Peyer's patch (tissue), 4 donors: ENCODE measurements at regions not wholly inside any gene's neighbourhood (a gene's known extent, or its start where the extent isn't known, plus 50 kb on each side); places are given as distances from the start of the nearest gene placed in this dataset.

ENCODE experiments used
- DNase-seq, 3 donors: peaks; one replicate each; pipeline ENCODE4 v3.0.0-alpha.2; 2017 to 2019
- H3K27ac ChIP-seq, 4 donors: fragments of 200-600 bp; sonication (generic); one replicate each; pipeline ENCODE4 v1.5.1; 2016 to 2019
- H3K27me3 ChIP-seq, 2 donors: fragments of 200-600 bp; sonication (generic); one replicate each; pipeline ENCODE4 v1.5.1; 2019
- H3K36me3 ChIP-seq, 3 donors: fragments of 200-600 bp; sonication (generic); one replicate each; pipeline ENCODE4 v1.5.1; 2016 to 2019
- H3K4me1 ChIP-seq, 4 donors: fragments of 200-600 bp; sonication (generic); one replicate each; pipeline ENCODE4 v1.5.1; 2016 to 2019
- H3K4me3 ChIP-seq, 4 donors: fragments of 200-600 bp; sonication (generic); 1 replicate in 3 of 4; 2 replicates in 1 of 4; pipeline ENCODE4 v1.5.1; 2016 to 2019; ENCODE audit warnings: mild to moderate bottlenecking in 1 of 4
- H3K9me3 ChIP-seq, 4 donors: fragments of 200-600 bp; sonication (generic); one replicate each; pipeline ENCODE4 v1.5.1; 2016 to 2019; ENCODE audit warnings: mild to moderate bottlenecking in 1 of 4
- CTCF ChIP-seq, 6 experiments: fragments of 450-650 bp in 4 of 6; fragments of 200-600 bp in 2 of 6; sonication (generic) in 1 of 6; IDR thresholded peaks; one replicate each; pipeline ENCODE4 v1.5.1; 2017 to 2019; ENCODE audit warnings: antibody characterized with exemption in 6 of 6, mild to moderate bottlenecking in 3 of 6, moderate library complexity in 1 of 6
- POLR2A ChIP-seq, 2 donors: fragments of 450-650 bp; IDR thresholded peaks; one replicate each; pipeline ENCODE4 v1.5.1; 2017; ENCODE audit warnings: antibody characterized with exemption in 2 of 2, mild to moderate bottlenecking in 2 of 2, moderate library complexity in 2 of 2

GRCh38 chr11:92141159-92141558 is 83.5 kb upstream of the FAT3 start:
- Histone ChIP-seq H3K9me3 (no peaks in the 10 kb centered on the region), H3K4me3 (no peak overlapping the region), H3K36me3 (no peaks in the 10 kb centered on the region), H3K27me3 (no peaks in the 10 kb centered on the region), H3K27ac (no peak overlapping the region), H3K4me1 (no peaks in the 10 kb centered on the region)
- TF ChIP-seq POLR2A (IDR thresholded peaks at IDR 0.05), result no peak
- TF ChIP-seq CTCF (IDR thresholded peaks at IDR 0.05), result no peak
- no peak for DNase-seq

GRCh38 chr11:92140021-92140420 is 84.6 kb upstream of the FAT3 start:
- no peak for DNase-seq
- Histone ChIP-seq H3K4me1 (no peaks in the 10 kb centered on the region), H3K27me3 (no peaks in the 10 kb centered on the region), H3K36me3 (no peaks in the 10 kb centered on the region), H3K9me3 (no peaks in the 10 kb centered on the region), H3K27ac (no peak overlapping the region), H3K4me3 (no peak overlapping the region)
- TF ChIP-seq POLR2A (IDR thresholded peaks at IDR 0.05) (no peak), CTCF (IDR thresholded peaks at IDR 0.05) (no peak)

GRCh38 chr11:92138296-92138695 is 86.3 kb upstream of the FAT3 start:
- H3K9me3 ChIP-seq, result no peaks in the 10 kb centered on the region
- no peaks in the 10 kb centered on the region for H3K27me3 ChIP-seq
- no peak overlapping the region for H3K27ac ChIP-seq
- H3K4me3 ChIP-seq, result no peak overlapping the region
- no peaks in the 10 kb centered on the region for H3K36me3 ChIP-seq
- DNase-seq, result no peak
- H3K4me1 ChIP-seq, result no peaks in the 10 kb centered on the region
- TF ChIP-seq CTCF (IDR thresholded peaks at IDR 0.05) (no peak), POLR2A (IDR thresholded peaks at IDR 0.05) (no peak)

GRCh38 chr11:92137747-92138146 is 86.9 kb upstream of the FAT3 start:
- no peak for TF ChIP-seq CTCF (IDR thresholded peaks at IDR 0.05)
- TF ChIP-seq POLR2A (IDR thresholded peaks at IDR 0.05), result no peak
- DNase-seq, result no peak
- no peak overlapping the region for H3K27ac ChIP-seq
- no peaks in the 10 kb centered on the region for H3K27me3 ChIP-seq
- no peaks in the 10 kb centered on the region for H3K4me1 ChIP-seq
- H3K4me3 ChIP-seq, result no peak overlapping the region
- H3K36me3 ChIP-seq, result no peaks in the 10 kb centered on the region
- H3K9me3 ChIP-seq, result no peaks in the 10 kb centered on the region

- Histone ChIP-seq H3K27ac (no peak overlapping the region), H3K27me3 (no peaks in the 10 kb centered on the region), H3K36me3 (no peaks in the 10 kb centered on the region), H3K4me1 (no peaks in the 10 kb centered on the region), H3K4me3 (no peak overlapping the region), H3K9me3 (no peaks in the 10 kb centered on the region)
- TF ChIP-seq CTCF (IDR thresholded peaks at IDR 0.05), result no peak
- no peak for DNase-seq
These were observed 87.8 kb upstream of the FAT3 start for GRCh38 chr11:92136797-92137196.

GRCh38 chr11:92131289-92131865 is 93.2 kb upstream of the FAT3 start:
- TF ChIP-seq CTCF (IDR thresholded peaks at IDR 0.05), result no peak
- TF ChIP-seq POLR2A (IDR thresholded peaks at IDR 0.05), result no peak
- H3K4me1 ChIP-seq, result no peaks in the 10 kb centered on the region
- DNase-seq, result no peak
- H3K36me3 ChIP-seq, result no peaks in the 10 kb centered on the region
- no peaks in the 10 kb centered on the region for H3K9me3 ChIP-seq
- no peak overlapping the region for H3K4me3 ChIP-seq
- no peak overlapping the region for H3K27ac ChIP-seq
- H3K27me3 ChIP-seq, result no peaks in the 10 kb centered on the region
